ENCODE measurements at regions not wholly inside any gene's neighbourhood (a gene's known extent, or its start where the extent isn't known, plus 50 kb on each side); places are given as distances from the start of the nearest gene placed in this dataset.

GRCh38 chr15:94921936-94922335 lies 690.6 kb downstream of the MCTP2 start:
- no peaks in the 10 kb centered on the region for H3K79me2 ChIP-seq (ENCODE audit: insufficient read depth, low read length)
- no peaks in the 10 kb centered on the region for H3K36me3 ChIP-seq (replicated peaks in 1 of 2; ENCODE audit: control insufficient read depth in 1 of 2, insufficient read depth in 2 of 2, low read length in 2 of 2)
- H3K4me3 ChIP-seq (replicated peaks in 1 of 3; ENCODE audit: insufficient read depth in 1 of 3, low read depth in 2 of 3, low read length in 3 of 3) = no peak overlapping the region
- H3K9me3 ChIP-seq (ENCODE audit: low read length) = peaks cover 85% of the 10 kb centered on the region
- FAIRE-seq = no peak
- no peak for ATAC-seq
- no peaks in the 10 kb centered on the region for H3K27me3 ChIP-seq (ENCODE audit: control insufficient read depth in 1 of 2, insufficient read depth in 2 of 2, low read length in 2 of 2)
- no peaks in the 10 kb centered on the region for H4K20me1 ChIP-seq (ENCODE audit: insufficient read depth, low read length)
- intact Hi-C loops (cut with micrococcal nuclease; ENCODE audit: unreplicated experiment) = no loop called here
- H3K27ac ChIP-seq (ENCODE audit: extremely low read length, insufficient read depth, low read length) = no peak overlapping the region
- POLR2A ChIA-PET = no interaction called here
- H3K4me1 ChIP-seq (ENCODE audit: insufficient read depth, low read length) = no peaks in the 10 kb centered on the region
- CTCF ChIA-PET (ENCODE audit: low intra/inter-chr PET ratio, low total read pairs) = no interaction called here
- no peak overlapping the region for H2AFZ ChIP-seq (ENCODE audit: low read length)
- WGBS (ENCODE audit: low lambda C conversion rate) = 41% methylated on average over 6 of the region's 6 CpGs
- in situ Hi-C loops (cut with HindIII; ENCODE audit: extremely low pct_ligation_motif_present, low pct_unique_long_range_greater_than_20kb) = no loop called here
- no TSS peak for BruUV-seq (replicated peaks)
- no peak overlapping the region for H3K9ac ChIP-seq (ENCODE audit: insufficient read depth, low read depth, low read length)
- H3K4me2 ChIP-seq (ENCODE audit: low read depth, low read length) = no peak overlapping the region
- DNase-seq (ENCODE audit: low spot score) = no peak
- TF ChIP-seq ZBTB44 (CRISPR knock-in tag; IDR thresholded peaks at IDR 0.05) = no peak
- TF ChIP-seq LRRFIP1 (CRISPR knock-in tag; conservative IDR thresholded peaks at IDR 0.05) = no peak
- no peak for TF ChIP-seq HOXA3 (CRISPR knock-in tag; IDR thresholded peaks at IDR 0.05)
- TF ChIP-seq ETV6 (CRISPR knock-in tag; conservative IDR thresholded peaks at IDR 0.05) = no peak
- no peak for TF ChIP-seq POLR2AphosphoS5 (IDR thresholded peaks at IDR 0.05; ENCODE audit: low read depth, low read length)
- TF ChIP-seq ZNF260 (CRISPR knock-in tag; IDR thresholded peaks at IDR 0.05; ENCODE audit: borderline replicate concordance, low read depth) = no peak
- TF ChIP-seq ZFP36L1 (CRISPR knock-in tag; IDR thresholded peaks at IDR 0.05) = no peak
- TF ChIP-seq SMC3 (IDR thresholded peaks at IDR 0.05; ENCODE audit: low read length) = no peak
- TF ChIP-seq ZNF691 (CRISPR knock-in tag; IDR thresholded peaks at IDR 0.05; ENCODE audit: borderline replicate concordance, low read depth) = no peak
- TF ChIP-seq HNRNPL (IDR thresholded peaks at IDR 0.05; ENCODE audit: low read depth, low read length) = no peak
- TF ChIP-seq AFF4 (CRISPR knock-in tag; IDR thresholded peaks at IDR 0.05) = no peak
- TF ChIP-seq PAX8 (CRISPR knock-in tag; IDR thresholded peaks at IDR 0.05; ENCODE audit: borderline replicate concordance) = no peak
- TF ChIP-seq ZC3H13 (CRISPR knock-in tag; IDR thresholded peaks at IDR 0.05) = no peak
- TF ChIP-seq PAWR (CRISPR knock-in tag; IDR thresholded peaks at IDR 0.05; ENCODE audit: borderline replicate concordance) = no peak
- TF ChIP-seq RARG (CRISPR knock-in tag; IDR thresholded peaks at IDR 0.05; ENCODE audit: low read depth) = no peak
- no peak for TF ChIP-seq ZZZ3 (CRISPR knock-in tag; IDR thresholded peaks at IDR 0.05; ENCODE audit: borderline replicate concordance)
- no peak for TF ChIP-seq BORCS8-MEF2B (CRISPR knock-in tag; IDR thresholded peaks at IDR 0.05)
- TF ChIP-seq XRCC5 (optimal IDR thresholded peaks at IDR 0.05; ENCODE audit: low read length) = no peak
